GM12873 (cell line): ENCODE measurements at regions not wholly inside any gene's neighbourhood (a gene's known extent, or its start where the extent isn't known, plus 50 kb on each side); places are given as distances from the start of the nearest gene placed in this dataset.

ENCODE experiments used
- TF ChIP-seq, protein P1 (sequence below): IDR thresholded peaks from 2 replicates; pipeline ENCODE4 v1.5.1; 2012; ENCODE audit warnings: low read depth, mild to moderate bottlenecking, moderate library complexity, low read length, control low read depth; ENCODE audit not compliant: insufficient read depth; ENCODE audit errors: missing control alignments

DNA sequence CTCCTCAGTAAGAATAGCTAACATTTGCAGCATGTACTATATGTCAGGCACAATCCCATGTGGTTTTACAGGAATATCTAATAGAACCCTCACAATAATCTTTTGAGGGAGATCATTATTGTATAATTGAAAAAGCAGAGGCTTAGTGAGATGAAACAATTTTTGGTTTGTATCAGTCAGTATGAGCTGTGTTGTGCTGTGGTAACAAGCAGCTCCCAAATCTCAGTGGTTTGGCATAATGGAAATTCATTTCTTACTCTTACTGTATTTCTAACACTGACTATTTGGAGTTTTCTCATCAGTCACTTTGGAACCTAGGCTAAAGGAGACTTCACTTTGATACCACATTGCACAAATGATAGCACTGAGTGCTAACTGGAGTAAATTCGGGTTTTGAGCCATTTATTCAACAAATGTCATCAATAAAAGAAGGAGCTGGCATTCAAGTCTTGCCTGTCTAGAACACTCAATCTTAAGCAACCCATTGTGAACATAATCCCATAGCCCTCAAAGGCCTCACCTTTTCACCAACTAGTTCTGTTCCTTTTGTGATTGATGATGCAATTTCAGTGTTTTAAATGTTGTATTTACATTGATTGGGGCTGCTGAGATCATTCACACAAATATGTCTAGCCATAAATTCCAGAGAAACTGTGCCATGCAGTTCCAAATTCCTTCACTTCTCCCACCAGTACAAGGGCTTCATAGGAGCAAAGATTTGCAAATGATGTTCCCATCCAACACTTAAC, 441.0 kb downstream of the XYLT1 start:
- TF ChIP-seq, protein P1, sequence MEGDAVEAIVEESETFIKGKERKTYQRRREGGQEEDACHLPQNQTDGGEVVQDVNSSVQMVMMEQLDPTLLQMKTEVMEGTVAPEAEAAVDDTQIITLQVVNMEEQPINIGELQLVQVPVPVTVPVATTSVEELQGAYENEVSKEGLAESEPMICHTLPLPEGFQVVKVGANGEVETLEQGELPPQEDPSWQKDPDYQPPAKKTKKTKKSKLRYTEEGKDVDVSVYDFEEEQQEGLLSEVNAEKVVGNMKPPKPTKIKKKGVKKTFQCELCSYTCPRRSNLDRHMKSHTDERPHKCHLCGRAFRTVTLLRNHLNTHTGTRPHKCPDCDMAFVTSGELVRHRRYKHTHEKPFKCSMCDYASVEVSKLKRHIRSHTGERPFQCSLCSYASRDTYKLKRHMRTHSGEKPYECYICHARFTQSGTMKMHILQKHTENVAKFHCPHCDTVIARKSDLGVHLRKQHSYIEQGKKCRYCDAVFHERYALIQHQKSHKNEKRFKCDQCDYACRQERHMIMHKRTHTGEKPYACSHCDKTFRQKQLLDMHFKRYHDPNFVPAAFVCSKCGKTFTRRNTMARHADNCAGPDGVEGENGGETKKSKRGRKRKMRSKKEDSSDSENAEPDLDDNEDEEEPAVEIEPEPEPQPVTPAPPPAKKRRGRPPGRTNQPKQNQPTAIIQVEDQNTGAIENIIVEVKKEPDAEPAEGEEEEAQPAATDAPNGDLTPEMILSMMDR = no peak

DNA sequence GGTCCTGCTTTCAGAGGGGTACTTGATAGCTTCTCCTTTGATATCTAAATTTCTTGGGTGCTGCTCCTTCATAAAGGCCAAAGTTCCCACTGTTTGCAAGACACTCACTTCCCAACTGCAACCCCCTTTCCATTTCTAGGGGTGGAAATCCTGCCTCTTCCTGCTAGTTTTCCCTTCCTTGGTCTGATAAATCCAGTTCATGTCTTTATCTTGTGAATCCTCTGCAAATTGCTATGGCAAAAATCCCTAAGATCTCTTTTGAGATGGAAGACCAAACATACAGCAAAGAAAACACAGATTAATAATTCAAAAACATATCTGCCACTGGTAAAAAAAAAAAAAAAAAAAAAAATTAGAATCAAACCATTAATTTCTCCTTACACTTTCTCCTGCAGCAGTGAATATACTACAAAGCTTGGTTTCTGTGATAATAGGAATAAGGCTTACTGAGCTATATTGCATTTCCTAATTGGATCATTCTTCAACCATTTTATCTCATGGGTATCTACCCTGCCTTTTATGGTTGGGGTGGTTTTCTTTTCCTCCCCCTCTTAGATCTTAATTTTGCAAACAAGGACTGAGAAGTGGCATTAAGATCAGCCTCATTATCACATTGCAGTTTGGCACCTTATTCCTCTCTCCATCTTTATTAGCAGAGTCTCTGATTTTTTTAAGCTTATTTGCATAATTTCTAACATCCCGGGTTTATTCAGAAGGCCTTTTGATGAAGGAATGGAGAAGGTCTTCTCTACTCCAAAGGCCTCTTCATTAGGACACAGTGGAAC, 439.1 kb downstream of the XYLT1 start:
- TF ChIP-seq, protein P1 = no peak

DNA sequence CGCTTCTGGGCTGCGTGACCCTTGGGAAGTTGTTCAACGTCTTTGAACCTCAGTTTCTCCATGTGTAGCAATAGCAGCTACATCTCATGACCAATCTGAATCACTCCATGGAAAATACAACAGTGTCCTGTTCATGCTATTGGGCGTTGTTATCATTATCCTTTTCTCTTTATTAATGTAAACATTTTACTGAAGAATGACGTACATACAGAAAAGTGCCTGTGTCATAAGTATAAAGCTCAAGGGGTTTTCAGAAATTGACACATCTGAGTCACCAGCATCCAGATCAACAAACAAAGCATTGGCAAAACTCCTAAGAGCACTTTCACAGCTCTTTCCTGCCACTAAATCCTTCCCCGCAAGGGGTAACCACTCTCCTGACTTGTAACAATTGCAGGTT, 438.4 kb downstream of the XYLT1 start:
- TF ChIP-seq, protein P1 = no peak

DNA sequence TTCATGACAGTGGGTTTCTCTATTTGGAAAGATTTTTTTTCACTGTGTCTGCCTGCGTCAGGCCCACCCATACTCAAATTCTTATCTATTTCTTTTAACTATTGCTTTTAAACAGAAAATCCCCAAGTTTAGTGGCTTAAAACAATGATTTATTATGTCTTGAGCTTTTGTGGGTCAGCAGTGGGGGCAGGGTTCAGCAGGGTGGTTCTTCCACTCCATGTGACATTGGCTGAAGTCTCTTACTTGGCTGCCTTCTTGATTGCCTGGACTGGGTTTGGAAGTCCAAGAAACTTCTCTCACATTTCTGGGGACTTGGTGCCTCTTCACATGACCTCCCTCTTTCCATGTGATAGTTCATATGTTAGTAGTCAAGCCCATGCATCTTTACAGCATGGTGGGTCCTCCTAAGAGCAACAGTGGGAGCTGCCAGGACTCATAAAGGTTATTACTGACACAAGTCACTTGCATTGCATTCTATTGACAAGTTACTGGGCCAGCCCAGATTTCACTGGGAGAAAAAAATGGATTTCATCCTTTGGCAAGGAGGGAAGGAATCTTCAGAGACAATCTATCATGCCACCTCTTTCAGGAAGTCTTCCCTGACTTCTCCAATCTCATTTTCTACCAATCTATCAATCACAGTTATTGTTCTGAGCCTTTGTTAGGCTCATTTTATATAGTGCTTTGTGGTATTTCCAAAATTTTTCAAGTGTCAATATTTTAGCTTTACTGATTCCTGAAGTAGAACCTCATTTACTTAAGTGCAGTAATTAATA, 436.1 kb downstream of the XYLT1 start:
- TF ChIP-seq, protein P1 = no peak

DNA sequence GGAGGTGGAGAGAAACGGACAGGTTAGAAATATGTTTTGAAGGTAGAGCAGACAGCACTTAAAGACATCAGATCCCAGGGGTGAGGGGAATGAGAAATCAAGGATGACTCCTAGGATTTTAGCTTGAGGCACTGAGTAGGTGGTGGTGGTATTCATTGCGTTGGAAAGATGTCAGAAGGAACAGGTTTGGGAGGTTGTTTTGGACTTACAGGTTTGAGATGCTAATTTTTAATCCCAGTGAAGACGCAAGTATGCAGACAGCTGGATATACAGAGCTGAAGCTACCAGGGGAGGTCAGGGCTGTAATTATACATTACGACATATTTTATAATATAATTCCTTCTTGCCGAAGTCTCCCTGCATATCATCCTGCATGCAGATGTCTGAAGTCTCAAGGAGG, 433.3 kb downstream of the XYLT1 start:
- TF ChIP-seq, protein P1 = no peak

DNA sequence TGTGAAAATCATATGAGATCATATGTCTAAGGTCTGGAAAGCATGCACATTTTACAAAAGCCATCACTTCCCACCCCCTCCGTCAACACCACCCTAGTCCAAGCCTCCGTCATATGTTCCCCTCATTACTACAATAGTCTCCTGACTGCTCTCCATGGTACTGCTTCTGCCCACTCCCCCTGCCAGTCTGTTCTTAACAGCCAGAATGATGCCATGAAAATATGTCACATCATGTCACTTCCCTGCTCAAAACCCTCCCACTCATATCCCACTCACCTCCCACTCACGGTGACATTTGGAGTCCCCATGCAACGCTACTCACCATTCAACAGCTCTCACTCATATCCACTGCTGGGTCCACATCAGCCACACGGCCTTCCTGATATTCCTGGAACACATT, 432.3 kb downstream of the XYLT1 start:
- TF ChIP-seq, protein P1 = no peak

DNA sequence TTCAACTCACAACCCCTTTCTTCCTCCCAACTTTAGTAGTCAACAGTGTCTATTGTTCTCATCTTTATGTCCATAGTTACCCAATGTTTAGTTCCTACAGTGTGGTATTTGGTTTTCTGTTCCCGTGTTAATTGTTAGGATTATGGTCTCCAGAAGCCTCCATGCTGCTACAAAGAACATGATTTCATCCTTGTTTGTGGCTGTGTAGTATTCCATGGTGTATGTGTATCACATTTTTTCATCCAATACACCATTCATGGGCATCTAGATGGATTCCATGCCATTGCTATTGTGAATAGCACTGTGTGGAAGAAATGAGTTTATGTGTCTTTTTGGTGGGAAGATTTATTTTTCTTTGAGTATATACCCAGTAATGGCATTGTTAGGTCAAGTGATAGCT, 420.3 kb downstream of the XYLT1 start:
- TF ChIP-seq, protein P1 = no peak
